Activated CD4-positive, alpha-beta memory T cell treated with anti-CD3 and anti-CD28 coated beads for 36 hours (primary cell): ENCODE measurements at regions not wholly inside any gene's neighbourhood (a gene's known extent, or its start where the extent isn't known, plus 50 kb on each side); places are given as distances from the start of the nearest gene placed in this dataset.

Experiments used
- CTCF ChIA-PET: fragments of 350-600 bp; sonication (Branson Sonifier 250); formaldehyde crosslinking; loops from one replicate; lab custom pipeline; 2021; ENCODE audit warnings: antibody characterized with exemption, inconsistent platforms; lab: Charles Lee
- POLR2A ChIA-PET: fragments of 350-600 bp; sonication (Branson Sonifier 250); formaldehyde crosslinking; loops from one replicate; lab custom pipeline; 2021; ENCODE audit warnings: antibody characterized with exemption; lab: Charles Lee
- DNase-seq: peaks from one replicate; pipeline ENCODE4 v3.0.0-alpha.2; 2020
- H3K27ac Mint-ChIP-seq: one replicate; pipeline ENCODE4 v1.8.0; 2021; ENCODE audit warnings: mixed read lengths
- H3K27me3 Mint-ChIP-seq: one replicate; pipeline ENCODE4 v1.8.0; 2021; ENCODE audit warnings: mixed read lengths
- H3K36me3 Mint-ChIP-seq: one replicate; pipeline ENCODE4 v1.8.0; 2021; ENCODE audit warnings: mixed read lengths
- H3K4me1 Mint-ChIP-seq: one replicate; pipeline ENCODE4 v1.8.0; 2021; ENCODE audit warnings: low read depth, mixed read lengths
- H3K4me3 Mint-ChIP-seq: one replicate; pipeline ENCODE4 v1.8.0; 2021; ENCODE audit warnings: mild to moderate bottlenecking, mixed read lengths
- H3K9me3 Mint-ChIP-seq: one replicate; pipeline ENCODE4 v1.8.0; 2021; ENCODE audit warnings: mixed read lengths
- intact Hi-C: fragments of 100-400 bp; cut with micrococcal nuclease; formaldehyde crosslinking; loops from one replicate; pipeline ENCODE4 v1.15.1; 2023

DNA sequence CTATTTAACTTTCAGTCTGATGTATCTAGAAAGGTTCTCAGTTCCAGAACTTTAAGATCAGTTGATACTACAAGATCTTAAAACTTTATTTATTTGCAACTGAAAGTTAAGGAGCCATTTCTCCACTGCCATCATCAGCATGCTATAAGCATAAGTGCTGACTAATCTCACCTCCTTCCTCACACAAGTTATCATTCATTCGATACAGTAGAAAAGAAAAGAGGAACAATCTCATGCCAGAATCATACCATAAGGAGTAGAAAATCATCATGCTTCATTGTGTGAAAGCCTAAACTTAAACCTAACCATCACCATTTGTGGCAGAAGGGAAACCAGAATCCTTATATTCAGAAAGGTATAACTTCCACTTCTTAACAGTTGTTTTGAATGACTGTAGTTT lies 176.6 kb upstream of the NRXN1 start:
- Mint-ChIP-seq H3K4me3 (no peak overlapping the region), H3K9me3 (peaks cover 12% of the 10 kb centered on the region), H3K36me3 (no peaks in the 10 kb centered on the region), H3K27ac (no peak overlapping the region), H3K27me3 (no peaks in the 10 kb centered on the region), H3K4me1 (no peaks in the 10 kb centered on the region)
- no peak for DNase-seq
- ChIA-PET POLR2A (no interaction called here), CTCF (no interaction called here)
- intact Hi-C loops: no loop called here

DNA sequence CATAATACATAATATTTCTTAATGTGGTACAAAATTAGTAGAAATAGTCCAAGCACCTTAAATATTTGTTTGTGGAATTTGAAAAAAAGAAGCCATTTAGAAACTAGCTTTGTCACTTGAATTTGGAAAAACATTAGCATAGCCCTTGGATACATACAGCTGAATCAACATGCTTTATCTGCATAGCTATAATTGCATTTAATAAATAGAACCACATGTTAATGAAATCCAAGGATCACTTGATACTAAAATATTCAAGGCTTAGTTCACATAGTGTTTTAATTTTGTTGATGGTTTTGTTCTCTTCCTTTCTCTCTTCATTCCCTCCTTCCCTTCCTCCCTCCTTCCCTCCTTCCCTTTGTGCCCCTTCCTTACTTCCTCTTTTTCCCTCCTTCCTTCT lies 169.4 kb upstream of the NRXN1 start:
- H3K4me3 Mint-ChIP-seq: no peak overlapping the region
- H3K9me3 Mint-ChIP-seq: peaks cover 19% of the 10 kb centered on the region
- ChIA-PET POLR2A (no interaction called here), CTCF (no interaction called here)
- no peaks in the 10 kb centered on the region for H3K27me3 Mint-ChIP-seq
- H3K27ac Mint-ChIP-seq: no peak overlapping the region
- intact Hi-C loops: no loop called here
- H3K4me1 Mint-ChIP-seq: no peaks in the 10 kb centered on the region
- no peaks in the 10 kb centered on the region for H3K36me3 Mint-ChIP-seq
- no peak for DNase-seq

DNA sequence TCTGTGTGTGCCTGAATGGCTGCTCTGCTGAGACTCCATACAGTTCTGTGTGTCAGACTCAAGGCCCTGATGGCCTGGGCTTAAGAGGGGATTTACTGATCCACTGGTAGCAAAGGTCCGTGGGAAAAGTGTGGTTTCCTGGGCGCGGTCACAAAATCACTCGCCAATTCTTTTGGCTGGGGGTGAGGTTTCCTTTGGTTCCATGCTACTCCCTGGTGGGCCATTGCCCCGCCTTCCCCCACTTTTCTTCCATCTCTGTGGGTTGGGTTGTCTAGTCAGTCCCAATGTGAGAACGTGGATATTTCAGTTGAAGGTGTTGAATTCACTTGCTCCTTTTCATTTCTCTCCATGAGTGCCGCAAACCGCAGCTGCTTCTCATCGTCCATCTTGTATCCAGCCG lies 162.7 kb upstream of the NRXN1 start:
- CTCF ChIA-PET: no interaction called here
- Mint-ChIP-seq H3K4me1 (no peaks in the 10 kb centered on the region), H3K9me3 (peaks cover 43% of the 10 kb centered on the region), H3K27me3 (no peaks in the 10 kb centered on the region), H3K36me3 (no peaks in the 10 kb centered on the region), H3K4me3 (no peak overlapping the region), H3K27ac (no peak overlapping the region)
- no peak for DNase-seq
- POLR2A ChIA-PET: no interaction called here
- intact Hi-C loops: no loop called here

DNA sequence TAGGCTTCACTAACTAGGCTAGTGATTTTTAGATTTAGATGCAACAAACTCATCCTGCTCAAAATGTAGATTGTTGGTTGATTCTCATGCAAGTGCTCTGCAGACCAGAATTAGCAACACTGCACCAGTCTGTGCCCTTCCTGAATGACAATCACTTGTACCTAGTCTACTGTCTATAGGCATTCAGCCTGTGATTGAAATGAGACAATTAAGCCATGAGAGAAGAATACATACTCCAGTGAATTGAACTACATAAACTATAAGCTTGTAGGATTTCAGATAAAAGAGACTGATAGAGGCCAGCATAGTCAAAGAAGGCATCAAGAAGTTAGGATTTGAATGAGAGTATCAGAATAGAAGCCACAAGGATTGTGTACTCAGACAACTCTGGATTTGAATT lies 138.3 kb upstream of the NRXN1 start:
- Mint-ChIP-seq H3K4me3 (no peak overlapping the region), H3K4me1 (no peaks in the 10 kb centered on the region), H3K9me3 (peaks cover 10% of the 10 kb centered on the region), H3K27me3 (no peaks in the 10 kb centered on the region), H3K27ac (no peak overlapping the region), H3K36me3 (no peaks in the 10 kb centered on the region)
- intact Hi-C loops: no loop called here
- CTCF ChIA-PET: no interaction called here
- POLR2A ChIA-PET: no interaction called here
- DNase-seq: no peak

DNA sequence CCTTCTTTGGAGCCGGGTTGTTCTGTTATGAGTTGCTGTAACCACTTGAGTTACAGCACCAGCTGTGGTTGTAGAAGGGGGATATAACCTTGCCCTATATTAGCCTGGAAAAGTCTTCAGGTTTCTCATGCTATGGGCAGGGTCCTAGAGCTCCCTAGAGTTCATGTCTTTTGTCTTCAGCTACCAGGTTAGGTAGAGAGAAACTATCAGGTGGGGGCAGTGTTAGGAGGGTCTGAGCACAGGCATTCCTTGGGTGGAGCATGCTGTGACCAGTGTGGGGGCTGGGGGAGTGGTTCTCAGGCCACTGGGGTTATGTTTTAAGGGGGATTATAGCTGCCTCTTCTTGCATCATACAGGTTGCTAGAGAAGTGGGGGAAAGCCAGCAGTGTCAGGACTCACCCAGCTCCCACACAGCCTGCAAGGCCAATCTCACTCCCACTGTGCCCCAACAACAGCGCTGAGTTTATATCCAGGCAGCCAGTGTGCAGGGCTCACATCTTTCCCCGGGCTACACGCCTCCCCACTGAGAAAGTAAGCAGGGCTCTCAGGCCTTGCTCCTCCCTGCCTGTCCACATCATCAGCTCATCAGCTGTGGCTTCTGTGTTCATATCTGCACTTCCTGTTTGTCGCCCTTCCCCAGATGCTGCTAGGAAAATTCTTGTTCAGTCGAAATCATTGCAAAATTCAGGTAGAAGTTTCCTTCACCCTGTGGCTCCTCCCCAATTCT lies 133.8 kb upstream of the NRXN1 start:
- DNase-seq: no peak
- Mint-ChIP-seq H3K9me3 (peaks cover 10% of the 10 kb centered on the region), H3K36me3 (no peaks in the 10 kb centered on the region), H3K27me3 (no peaks in the 10 kb centered on the region), H3K27ac (no peak overlapping the region), H3K4me1 (no peaks in the 10 kb centered on the region), H3K4me3 (no peak overlapping the region)
- CTCF ChIA-PET: no interaction called here
- intact Hi-C loops: no loop called here
- POLR2A ChIA-PET: no interaction called here

DNA sequence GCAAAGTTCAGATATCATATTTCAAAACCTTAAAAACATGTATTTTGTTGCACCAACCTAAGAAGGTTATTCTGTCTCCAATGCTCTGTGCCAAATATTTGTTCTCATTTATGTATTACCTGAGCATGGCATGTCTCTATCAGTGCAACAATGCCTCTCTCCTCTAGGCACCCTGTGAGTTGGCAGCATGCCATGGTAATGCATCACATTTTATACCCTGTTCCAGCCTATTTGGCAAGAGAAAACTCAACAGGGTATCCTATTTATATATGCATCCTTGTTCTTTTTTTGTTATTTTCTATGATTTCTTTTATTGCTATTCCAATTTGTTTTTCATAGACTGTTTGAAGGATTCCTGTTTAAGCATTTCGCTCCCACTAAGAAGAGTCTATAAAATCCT lies 126.3 kb upstream of the NRXN1 start:
- Mint-ChIP-seq H3K27me3 (no peaks in the 10 kb centered on the region), H3K9me3 (peaks cover 11% of the 10 kb centered on the region), H3K36me3 (no peaks in the 10 kb centered on the region), H3K4me3 (no peak overlapping the region), H3K4me1 (no peaks in the 10 kb centered on the region), H3K27ac (no peak overlapping the region)
- ChIA-PET CTCF (no interaction called here), POLR2A (no interaction called here)
- intact Hi-C loops: no loop called here
- no peak for DNase-seq

DNA sequence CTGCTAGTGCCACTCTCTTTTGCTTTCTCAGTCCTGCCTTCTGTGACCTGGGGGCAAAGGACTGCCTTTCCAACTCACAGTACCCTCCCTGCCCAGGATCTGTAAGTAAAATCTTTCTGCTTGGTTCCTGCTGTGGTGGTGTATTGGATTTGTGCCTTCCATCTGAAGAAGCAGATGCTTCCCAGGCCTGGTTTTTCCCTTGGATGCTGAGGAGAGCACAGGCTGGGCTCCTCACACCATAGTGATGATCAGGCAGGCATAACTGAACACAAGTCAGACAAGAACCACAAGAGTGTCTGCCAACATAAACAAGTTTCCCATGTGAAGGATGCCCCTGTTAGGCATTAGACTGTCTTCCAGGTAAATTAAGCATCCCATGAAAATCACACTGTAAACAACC lies 121.3 kb upstream of the NRXN1 start:
- DNase-seq: no peak
- Mint-ChIP-seq H3K36me3 (no peaks in the 10 kb centered on the region), H3K27ac (no peak overlapping the region), H3K27me3 (no peaks in the 10 kb centered on the region), H3K4me3 (no peak overlapping the region), H3K9me3 (peaks cover 24% of the 10 kb centered on the region), H3K4me1 (no peaks in the 10 kb centered on the region)
- CTCF ChIA-PET: no interaction called here
- POLR2A ChIA-PET: no interaction called here
- intact Hi-C loops: no loop called here

DNA sequence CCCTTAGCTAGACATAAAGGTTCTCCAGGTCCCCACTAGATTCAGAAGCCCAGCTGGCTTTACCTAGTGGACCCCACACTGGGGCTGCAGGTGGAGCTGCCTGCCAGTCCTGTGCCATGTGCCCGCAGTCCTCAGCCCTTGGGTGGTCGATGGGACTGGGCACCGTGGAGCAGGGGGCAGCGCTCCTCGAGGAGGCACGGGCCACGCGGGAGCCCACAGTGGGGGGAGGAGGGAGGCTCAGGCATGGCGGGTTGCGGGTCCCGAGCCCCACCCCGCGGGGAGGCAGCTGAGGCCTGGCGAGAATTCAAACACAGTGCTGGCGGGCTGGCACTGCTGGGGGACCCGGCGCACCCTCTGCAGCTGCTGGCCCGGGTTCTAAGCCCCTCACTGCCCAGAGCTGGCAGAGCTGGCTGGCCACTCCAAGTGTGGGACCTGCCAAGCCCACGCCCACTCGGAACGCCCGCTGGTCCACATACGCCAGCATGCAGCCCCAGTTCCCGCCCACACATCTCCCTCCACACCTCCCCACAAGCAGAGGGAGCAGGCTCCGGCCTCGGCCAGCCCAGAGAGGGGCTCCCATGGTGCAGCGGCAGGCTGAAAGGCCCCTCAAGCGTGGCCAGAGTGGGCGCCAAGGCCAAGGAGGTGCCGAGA lies 119.7 kb upstream of the NRXN1 start:
- H3K4me3 Mint-ChIP-seq: no peak overlapping the region
- no peaks in the 10 kb centered on the region for H3K36me3 Mint-ChIP-seq
- DNase-seq: no peak
- no peak overlapping the region for H3K27ac Mint-ChIP-seq
- peaks cover 20% of the 10 kb centered on the region for H3K9me3 Mint-ChIP-seq
- ChIA-PET CTCF (no interaction called here), POLR2A (no interaction called here)
- no peaks in the 10 kb centered on the region for H3K27me3 Mint-ChIP-seq
- intact Hi-C loops: no loop called here
- H3K4me1 Mint-ChIP-seq: no peaks in the 10 kb centered on the region

DNA sequence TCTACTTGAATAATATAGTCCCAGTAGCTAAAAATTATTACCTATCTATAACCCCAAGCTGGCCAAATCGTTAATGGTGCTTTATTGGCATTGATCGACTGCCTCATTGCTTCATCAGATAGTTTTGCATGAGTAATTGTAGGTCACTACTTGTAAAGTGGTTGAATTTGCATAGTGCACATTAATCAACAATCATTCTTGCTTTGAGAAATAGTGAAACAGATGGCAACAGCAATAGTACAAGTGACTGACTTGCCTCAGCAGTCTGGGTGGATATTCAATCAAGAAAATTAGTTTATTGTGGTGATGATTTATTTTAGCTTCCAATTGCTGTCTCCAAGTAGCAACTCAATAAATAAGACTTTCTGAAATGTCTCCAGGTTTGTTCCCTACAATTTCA lies 117.8 kb upstream of the NRXN1 start:
- ChIA-PET POLR2A (no interaction called here), CTCF (no interaction called here)
- DNase-seq: no peak
- peaks cover 21% of the 10 kb centered on the region for H3K9me3 Mint-ChIP-seq
- no peaks in the 10 kb centered on the region for H3K4me1 Mint-ChIP-seq
- H3K27me3 Mint-ChIP-seq: no peaks in the 10 kb centered on the region
- H3K36me3 Mint-ChIP-seq: no peaks in the 10 kb centered on the region
- no peak overlapping the region for H3K27ac Mint-ChIP-seq
- H3K4me3 Mint-ChIP-seq: no peak overlapping the region
- intact Hi-C loops: no loop called here

DNA sequence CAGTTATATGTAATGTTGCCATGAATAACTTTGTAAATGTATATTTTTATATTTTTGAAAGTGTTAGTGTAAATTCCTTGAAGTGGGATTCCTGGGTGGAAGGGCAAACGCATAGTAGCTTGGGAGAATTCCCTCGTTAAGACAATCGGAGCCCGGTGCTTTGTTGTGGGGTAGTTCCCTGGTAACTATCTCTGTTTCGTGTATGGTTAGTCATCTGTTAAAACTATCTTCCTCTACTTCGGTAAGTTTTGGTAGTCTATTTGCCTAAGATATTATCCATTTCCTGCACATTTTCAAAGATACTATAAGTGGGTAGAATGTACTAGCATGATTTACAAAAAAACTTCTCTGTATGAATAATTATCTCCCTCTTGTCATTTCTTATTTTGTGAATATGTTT lies 113.8 kb upstream of the NRXN1 start:
- CTCF ChIA-PET: no interaction called here
- H3K27me3 Mint-ChIP-seq: no peaks in the 10 kb centered on the region
- peaks cover 8% of the 10 kb centered on the region for H3K9me3 Mint-ChIP-seq
- H3K36me3 Mint-ChIP-seq: no peaks in the 10 kb centered on the region
- H3K4me1 Mint-ChIP-seq: no peaks in the 10 kb centered on the region
- intact Hi-C loops: no loop called here
- POLR2A ChIA-PET: no interaction called here
- no peak overlapping the region for H3K4me3 Mint-ChIP-seq
- H3K27ac Mint-ChIP-seq: no peak overlapping the region
- DNase-seq: no peak

DNA sequence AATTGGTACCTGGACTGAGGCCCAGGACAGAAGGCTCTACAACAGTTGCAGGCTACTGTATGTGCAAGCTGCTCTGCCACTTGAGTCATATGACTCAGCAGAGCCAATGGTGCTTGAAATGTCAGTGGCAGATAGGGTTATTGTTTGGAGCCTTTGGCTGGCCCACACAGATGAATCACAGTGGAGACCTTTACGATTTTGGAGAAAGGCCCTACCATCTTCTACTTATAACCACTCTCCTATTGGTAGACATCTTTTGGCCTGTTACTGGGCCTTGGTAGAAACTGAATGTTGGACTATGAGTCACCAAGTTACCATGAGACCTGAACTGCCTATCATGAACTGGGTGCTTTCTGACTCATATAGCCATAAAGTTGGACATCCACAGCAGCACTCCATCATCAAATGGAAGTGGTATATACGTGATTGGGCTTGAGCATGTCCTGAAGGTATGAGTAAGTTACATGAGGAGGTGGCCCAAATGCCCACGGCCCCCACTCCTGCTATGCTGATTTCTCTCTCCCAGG lies 88.9 kb upstream of the NRXN1 start:
- POLR2A ChIA-PET: no interaction called here

DNA sequence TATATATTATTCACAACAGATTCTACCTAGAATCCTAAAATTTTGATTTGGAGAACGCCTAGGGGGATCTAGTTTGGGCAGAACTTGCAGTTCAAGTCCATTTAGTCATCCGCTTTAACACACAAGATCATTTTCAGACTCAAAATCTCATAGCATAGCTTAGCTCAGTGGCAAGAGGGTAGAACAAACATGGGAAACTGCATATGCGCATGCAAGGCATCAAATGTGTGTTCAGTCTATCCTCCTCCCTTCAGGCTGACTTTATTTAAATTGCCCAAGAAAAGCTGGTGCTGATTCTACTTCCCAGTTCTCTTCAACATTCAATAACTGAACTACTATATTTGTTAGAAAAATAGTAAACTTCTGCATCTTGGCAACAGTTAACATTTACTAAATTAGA lies 79.6 kb upstream of the NRXN1 start:
- no peaks in the 10 kb centered on the region for H3K27me3 Mint-ChIP-seq
- no peak overlapping the region for H3K27ac Mint-ChIP-seq
- CTCF ChIA-PET: no interaction called here
- H3K9me3 Mint-ChIP-seq: peaks cover 4% of the 10 kb centered on the region
- POLR2A ChIA-PET: no interaction called here
- no peaks in the 10 kb centered on the region for H3K4me1 Mint-ChIP-seq
- intact Hi-C loops: no loop called here
- H3K4me3 Mint-ChIP-seq: no peak overlapping the region
- no peak for DNase-seq
- no peaks in the 10 kb centered on the region for H3K36me3 Mint-ChIP-seq

More for the DNA sequence above, 88.9 kb upstream of the NRXN1 start:
- CTCF ChIA-PET: no interaction called here
- no peak for DNase-seq
- no peaks in the 10 kb centered on the region for H3K36me3 Mint-ChIP-seq
- no peaks in the 10 kb centered on the region for H3K27me3 Mint-ChIP-seq
- H3K27ac Mint-ChIP-seq: no peak overlapping the region
- intact Hi-C loops: no loop called here
- peaks cover 14% of the 10 kb centered on the region for H3K9me3 Mint-ChIP-seq
- no peak overlapping the region for H3K4me3 Mint-ChIP-seq
- H3K4me1 Mint-ChIP-seq: no peaks in the 10 kb centered on the region

DNA sequence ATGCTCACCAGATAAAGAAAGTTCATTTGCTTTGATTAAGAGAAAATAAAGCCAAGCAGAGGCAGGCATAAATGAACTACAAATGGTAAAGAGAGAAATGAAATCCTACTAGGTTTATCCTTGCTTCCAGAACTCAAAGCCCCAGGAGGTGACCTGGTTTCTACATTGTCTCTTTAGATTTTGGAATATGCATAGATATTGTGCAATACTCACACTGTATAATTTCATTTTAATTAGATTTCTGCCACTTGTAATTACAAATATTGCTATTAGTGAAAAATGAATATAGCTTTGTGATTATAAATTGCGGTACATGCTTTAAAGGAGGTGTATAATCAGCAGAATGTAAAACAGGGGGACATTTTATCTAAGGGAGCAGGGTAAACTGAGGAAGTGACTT lies 76.9 kb upstream of the NRXN1 start:
- Mint-ChIP-seq H3K4me3 (no peak overlapping the region), H3K36me3 (no peaks in the 10 kb centered on the region), H3K4me1 (no peaks in the 10 kb centered on the region), H3K27me3 (no peaks in the 10 kb centered on the region), H3K27ac (no peak overlapping the region), H3K9me3 (peaks cover 2% of the 10 kb centered on the region)
- POLR2A ChIA-PET: no interaction called here
- CTCF ChIA-PET: no interaction called here
- intact Hi-C loops: no loop called here
- DNase-seq: no peak
